Peyer's patch (tissue), 4 donors: ENCODE measurements at regions not wholly inside any gene's neighbourhood (a gene's known extent, or its start where the extent isn't known, plus 50 kb on each side); places are given as distances from the start of the nearest gene placed in this dataset.

Source experiments
- POLR2A ChIP-seq, 2 donors: fragments of 450-650 bp; IDR thresholded peaks; one replicate each; pipeline ENCODE4 v1.5.1; 2017; ENCODE audit warnings: antibody characterized with exemption in 2 of 2, mild to moderate bottlenecking in 2 of 2, moderate library complexity in 2 of 2
- TF ChIP-seq, protein P1 (sequence below), 6 experiments: fragments of 450-650 bp in 4 of 6; fragments of 200-600 bp in 2 of 6; sonication (generic) in 1 of 6; IDR thresholded peaks; one replicate each; pipeline ENCODE4 v1.5.1; 2017 to 2019; ENCODE audit warnings: antibody characterized with exemption in 6 of 6, mild to moderate bottlenecking in 3 of 6, moderate library complexity in 1 of 6

DNA sequence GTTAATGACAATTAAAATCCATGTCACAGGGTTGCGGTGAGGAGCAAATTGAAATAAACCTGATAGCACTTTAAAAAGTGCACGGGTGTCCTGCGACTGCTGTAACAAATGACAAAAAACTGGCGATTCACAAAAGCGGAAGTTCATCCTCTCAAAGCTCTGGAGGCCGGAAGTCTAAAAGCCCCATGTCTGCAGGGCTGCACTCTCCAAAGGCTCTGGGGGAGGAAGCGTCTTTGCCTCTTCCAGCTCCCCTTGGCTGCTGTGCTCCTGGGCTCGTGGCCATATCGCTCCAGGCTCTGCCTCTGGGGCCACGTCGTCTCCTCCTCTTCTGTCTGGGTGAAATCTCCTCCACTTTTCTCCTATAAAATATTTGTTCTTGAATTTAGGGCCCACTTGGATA, 273.9 kb upstream of the IRX2 start:
- TF ChIP-seq, protein P1, sequence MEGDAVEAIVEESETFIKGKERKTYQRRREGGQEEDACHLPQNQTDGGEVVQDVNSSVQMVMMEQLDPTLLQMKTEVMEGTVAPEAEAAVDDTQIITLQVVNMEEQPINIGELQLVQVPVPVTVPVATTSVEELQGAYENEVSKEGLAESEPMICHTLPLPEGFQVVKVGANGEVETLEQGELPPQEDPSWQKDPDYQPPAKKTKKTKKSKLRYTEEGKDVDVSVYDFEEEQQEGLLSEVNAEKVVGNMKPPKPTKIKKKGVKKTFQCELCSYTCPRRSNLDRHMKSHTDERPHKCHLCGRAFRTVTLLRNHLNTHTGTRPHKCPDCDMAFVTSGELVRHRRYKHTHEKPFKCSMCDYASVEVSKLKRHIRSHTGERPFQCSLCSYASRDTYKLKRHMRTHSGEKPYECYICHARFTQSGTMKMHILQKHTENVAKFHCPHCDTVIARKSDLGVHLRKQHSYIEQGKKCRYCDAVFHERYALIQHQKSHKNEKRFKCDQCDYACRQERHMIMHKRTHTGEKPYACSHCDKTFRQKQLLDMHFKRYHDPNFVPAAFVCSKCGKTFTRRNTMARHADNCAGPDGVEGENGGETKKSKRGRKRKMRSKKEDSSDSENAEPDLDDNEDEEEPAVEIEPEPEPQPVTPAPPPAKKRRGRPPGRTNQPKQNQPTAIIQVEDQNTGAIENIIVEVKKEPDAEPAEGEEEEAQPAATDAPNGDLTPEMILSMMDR (IDR thresholded peaks at IDR 0.05), result no peak
- TF ChIP-seq POLR2A (IDR thresholded peaks at IDR 0.05), result no peak
